AG04449 (cell line): ENCODE measurements at regions not wholly inside any gene's neighbourhood (a gene's known extent, or its start where the extent isn't known, plus 50 kb on each side); places are given as distances from the start of the nearest gene placed in this dataset.

Experiments
- CTCF ChIA-PET: fragments of 350-600 bp; formaldehyde crosslinking; extraction: SDS; loops from one replicate; lab custom pipeline; 2021; ENCODE audit warnings: antibody characterized with exemption; lab: Yijun Ruan, JAX
- POLR2A ChIA-PET: fragments of 400-600, 350-600 bp; formaldehyde crosslinking; extraction: SDS; loops from one replicate; lab custom pipeline; 2020; ENCODE audit warnings: antibody characterized with exemption, inconsistent platforms; lab: Yijun Ruan, JAX
- DNase-seq: peaks from one replicate; pipeline ENCODE4 v3.0.0-alpha.2; 2010; ENCODE audit warnings: low read depth, low spot score
- H3K4me3 ChIP-seq: 2 replicates; pipeline ENCODE4 v1.5.1; 2011; ENCODE audit warnings: low read depth, mild to moderate bottlenecking, control low read depth, low read length
- TF ChIP-seq, protein P1 (sequence below): IDR thresholded peaks from one replicate; pipeline ENCODE4 v1.5.1; 2011; ENCODE audit warnings: mild to moderate bottlenecking, moderate library complexity, low read length, control low read depth, inconsistent platforms; ENCODE audit not compliant: insufficient read depth; ENCODE audit errors: missing control alignments

GRCh38 chr4:114304046-114304445 is 294.6 kb upstream of the UGT8 start:
- DNase-seq, result no peak
- ChIA-PET POLR2A (no interaction called here), CTCF (no interaction called here)
- TF ChIP-seq, protein P1, sequence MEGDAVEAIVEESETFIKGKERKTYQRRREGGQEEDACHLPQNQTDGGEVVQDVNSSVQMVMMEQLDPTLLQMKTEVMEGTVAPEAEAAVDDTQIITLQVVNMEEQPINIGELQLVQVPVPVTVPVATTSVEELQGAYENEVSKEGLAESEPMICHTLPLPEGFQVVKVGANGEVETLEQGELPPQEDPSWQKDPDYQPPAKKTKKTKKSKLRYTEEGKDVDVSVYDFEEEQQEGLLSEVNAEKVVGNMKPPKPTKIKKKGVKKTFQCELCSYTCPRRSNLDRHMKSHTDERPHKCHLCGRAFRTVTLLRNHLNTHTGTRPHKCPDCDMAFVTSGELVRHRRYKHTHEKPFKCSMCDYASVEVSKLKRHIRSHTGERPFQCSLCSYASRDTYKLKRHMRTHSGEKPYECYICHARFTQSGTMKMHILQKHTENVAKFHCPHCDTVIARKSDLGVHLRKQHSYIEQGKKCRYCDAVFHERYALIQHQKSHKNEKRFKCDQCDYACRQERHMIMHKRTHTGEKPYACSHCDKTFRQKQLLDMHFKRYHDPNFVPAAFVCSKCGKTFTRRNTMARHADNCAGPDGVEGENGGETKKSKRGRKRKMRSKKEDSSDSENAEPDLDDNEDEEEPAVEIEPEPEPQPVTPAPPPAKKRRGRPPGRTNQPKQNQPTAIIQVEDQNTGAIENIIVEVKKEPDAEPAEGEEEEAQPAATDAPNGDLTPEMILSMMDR, result no peak
- no peak overlapping the region for H3K4me3 ChIP-seq

DNA sequence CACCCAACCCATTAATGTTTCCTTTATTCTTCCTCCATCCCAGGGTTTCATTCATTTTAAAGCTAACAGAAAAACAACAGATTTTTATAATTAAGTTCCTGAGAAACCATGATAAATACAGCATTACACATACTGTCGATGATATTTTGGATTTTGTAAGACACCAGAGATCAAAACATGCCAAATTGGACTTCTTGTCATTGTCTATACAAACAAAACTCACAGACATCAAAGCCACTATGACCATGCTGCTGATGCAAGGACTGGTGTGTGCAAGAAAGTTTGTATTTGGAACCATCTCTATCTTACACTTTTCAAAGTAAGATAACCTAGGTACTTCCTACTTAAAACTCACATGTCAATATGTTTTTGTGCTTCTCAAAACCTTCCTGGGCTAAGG is 294.0 kb upstream of the UGT8 start:
- POLR2A ChIA-PET, result no interaction called here
- TF ChIP-seq, protein P1, result no peak
- CTCF ChIA-PET, result no interaction called here
- no peak for DNase-seq
- H3K4me3 ChIP-seq, result no peak overlapping the region

DNA sequence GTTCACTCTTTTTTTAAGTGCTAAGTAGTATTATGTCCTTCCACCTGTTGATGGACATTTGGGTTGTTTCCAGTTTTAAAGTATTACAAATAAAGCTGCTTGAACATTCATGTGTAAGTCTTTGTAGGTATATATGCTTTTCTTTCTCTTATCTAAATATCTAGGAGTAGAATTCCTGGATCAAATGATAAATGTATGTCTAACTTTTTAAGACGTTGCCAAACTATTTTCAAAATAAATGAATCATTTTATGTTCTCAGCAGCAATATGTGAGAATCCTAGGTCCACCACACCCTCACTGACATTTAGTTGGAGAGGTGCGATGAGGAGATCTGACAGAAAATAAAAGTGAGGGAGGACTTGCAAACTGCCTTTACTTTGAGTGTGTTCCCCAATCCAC is 291.7 kb upstream of the UGT8 start:
- TF ChIP-seq, protein P1, result no peak
- no peak overlapping the region for H3K4me3 ChIP-seq
- ChIA-PET POLR2A (no interaction called here), CTCF (no interaction called here)
- DNase-seq, result no peak

DNA sequence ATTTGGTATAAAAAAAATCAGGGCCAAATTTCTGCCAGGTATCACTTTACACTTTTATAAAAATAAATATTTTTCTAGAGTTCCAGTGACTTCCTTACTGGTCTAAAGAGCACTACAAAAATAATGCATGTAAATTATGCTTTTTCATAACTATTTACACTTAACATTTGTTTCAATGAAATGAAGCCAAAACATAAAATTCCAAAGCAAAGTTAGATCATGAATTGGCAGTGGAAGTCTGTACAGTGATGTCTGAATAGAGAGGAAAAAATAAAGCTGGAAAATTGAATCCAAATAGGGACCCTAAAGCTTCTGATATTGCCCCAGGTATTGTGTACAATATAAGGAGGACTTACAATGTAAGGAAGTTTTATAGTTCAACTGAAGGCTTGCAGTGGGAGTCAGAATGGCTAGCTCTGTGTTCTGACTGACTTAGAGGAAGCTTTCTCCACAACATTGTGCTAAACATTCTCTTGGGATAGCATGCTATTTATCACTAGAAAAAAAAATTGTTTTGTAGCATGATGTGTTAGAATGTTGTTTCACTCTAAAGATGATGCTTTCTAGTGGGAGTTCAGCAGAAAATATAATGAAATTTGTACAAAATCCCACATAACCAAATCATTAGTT is 288.2 kb upstream of the UGT8 start:
- CTCF ChIA-PET, result no interaction called here
- DNase-seq, result no peak
- TF ChIP-seq, protein P1, result no peak
- POLR2A ChIA-PET, result no interaction called here
- no peak overlapping the region for H3K4me3 ChIP-seq

GRCh38 chr4:114311787-114312186 is 286.8 kb upstream of the UGT8 start:
- DNase-seq, result no peak
- CTCF ChIA-PET, result no interaction called here
- TF ChIP-seq, protein P1, result no peak
- H3K4me3 ChIP-seq, result no peak overlapping the region
- POLR2A ChIA-PET, result no interaction called here

- TF ChIP-seq, protein P1, result no peak
- ChIA-PET CTCF (no interaction called here), POLR2A (no interaction called here)
- no peak overlapping the region for H3K4me3 ChIP-seq
- DNase-seq, result no peak
Observed at GRCh38 chr4:114312338-114312737, 286.3 kb upstream of the UGT8 start.
